ENCODE measurements at regions not wholly inside any gene's neighbourhood (a gene's known extent, or its start where the extent isn't known, plus 50 kb on each side); places are given as distances from the start of the nearest gene placed in this dataset.

DNA sequence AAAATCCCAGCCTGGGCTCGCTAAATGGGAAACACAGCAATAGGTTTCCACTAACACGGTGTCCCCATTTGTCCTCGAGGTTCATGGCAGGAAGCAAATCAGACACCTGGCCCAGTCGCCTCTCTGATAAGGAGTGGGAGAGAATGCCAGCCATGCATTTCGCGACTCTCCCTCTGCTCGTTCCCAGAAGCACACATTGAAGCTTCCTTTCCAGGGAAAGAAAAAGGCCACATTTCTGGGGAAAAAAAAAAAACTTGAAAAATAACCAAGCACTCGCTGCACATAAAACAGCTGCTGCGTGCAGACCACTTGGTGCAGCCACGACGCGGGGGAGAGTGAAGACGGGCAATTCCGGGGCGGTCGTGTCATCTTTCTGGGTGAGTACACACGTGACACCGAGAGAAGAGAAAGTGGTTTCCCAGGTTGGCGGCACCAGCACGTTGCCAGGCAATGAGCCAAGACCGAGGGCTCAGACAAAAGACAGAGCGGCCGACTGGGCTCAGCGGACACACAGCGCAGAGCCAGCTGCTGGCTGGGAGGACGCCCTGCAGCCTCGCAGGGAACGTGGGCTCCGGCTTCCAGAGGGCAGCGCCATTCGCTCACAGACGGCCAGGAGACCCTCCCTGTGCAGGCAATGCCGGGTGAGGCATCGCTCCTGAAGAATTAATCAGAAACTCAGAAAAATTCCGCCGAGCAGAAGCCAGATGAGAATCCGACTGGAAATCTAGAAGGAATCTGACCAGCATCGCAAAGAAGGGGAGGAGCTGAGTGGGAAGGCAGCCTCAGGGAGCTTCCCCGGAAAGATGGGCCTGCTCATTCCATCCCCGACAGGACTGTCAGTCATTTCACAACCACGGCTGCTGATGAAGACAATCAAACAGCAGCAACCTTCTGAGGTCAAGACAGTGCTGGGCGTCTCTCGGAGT is 83.2 kb upstream of the IRS2 start:
- peak overlapping the region; percentile 42 for H3K4me3 ChIP-seq (ENCODE audit: low read depth, low read length)

GRCh38 chr13:109868578-109869311 is 82.4 kb upstream of the IRS2 start:
- DNase-seq (ENCODE audit: low read depth) = no peak
- H3K4me3 ChIP-seq (ENCODE audit: low read depth, low read length) = no peak overlapping the region
- TF ChIP-seq CTCF (conservative IDR thresholded peaks at IDR 0.05; ENCODE audit: low read depth, low read length) = no peak

More for the DNA sequence above, 83.2 kb upstream of the IRS2 start:
- peak; percentile 62 for DNase-seq (ENCODE audit: low read depth)
- peak; percentile 37 for TF ChIP-seq CTCF (conservative IDR thresholded peaks at IDR 0.05; ENCODE audit: low read depth, low read length)

DNA sequence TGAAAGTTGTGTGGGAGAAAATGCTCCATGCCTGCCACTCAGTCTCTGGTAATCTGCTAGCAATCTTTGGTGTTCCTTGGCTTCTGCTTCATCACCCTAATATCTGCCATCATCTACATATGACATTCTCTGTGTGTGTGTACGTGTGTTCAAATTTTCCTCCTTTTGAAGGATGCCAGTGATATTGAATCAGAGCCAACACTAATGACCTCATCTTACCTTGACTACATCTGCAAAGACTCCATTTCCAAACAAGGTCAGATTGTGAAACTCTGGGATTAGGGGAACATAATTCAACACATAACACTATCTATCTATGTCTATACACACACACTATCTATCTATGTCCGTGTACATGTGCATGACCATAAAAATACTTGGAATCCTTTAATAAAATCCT is 81.4 kb upstream of the IRS2 start:
- no peak overlapping the region for H3K4me3 ChIP-seq (ENCODE audit: low read depth, low read length)
- DNase-seq (ENCODE audit: low read depth) = peak; percentile 18
- TF ChIP-seq CTCF (conservative IDR thresholded peaks at IDR 0.05; ENCODE audit: low read depth, low read length) = no peak

DNA sequence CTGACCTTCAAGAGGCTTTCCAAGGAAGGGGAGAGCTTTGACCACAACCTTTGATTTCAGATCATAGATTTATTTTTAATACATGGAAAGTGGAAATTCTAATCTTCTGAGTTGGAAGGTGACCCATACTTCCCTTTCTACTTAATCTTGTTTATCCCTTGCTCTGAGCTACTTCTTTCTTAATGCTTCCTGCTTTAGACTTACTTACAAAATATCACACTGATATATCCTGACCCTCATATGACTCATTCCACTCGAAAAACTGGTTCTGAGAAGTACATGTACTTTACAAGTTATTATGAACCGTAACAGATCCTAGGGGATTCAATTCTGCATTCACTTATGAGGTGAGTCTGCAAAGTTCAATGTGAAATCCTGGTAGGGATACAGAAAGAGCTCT is 76.2 kb upstream of the IRS2 start:
- TF ChIP-seq CTCF (conservative IDR thresholded peaks at IDR 0.05; ENCODE audit: low read depth, low read length) = no peak
- DNase-seq (ENCODE audit: low read depth) = peak; percentile 77

DNA sequence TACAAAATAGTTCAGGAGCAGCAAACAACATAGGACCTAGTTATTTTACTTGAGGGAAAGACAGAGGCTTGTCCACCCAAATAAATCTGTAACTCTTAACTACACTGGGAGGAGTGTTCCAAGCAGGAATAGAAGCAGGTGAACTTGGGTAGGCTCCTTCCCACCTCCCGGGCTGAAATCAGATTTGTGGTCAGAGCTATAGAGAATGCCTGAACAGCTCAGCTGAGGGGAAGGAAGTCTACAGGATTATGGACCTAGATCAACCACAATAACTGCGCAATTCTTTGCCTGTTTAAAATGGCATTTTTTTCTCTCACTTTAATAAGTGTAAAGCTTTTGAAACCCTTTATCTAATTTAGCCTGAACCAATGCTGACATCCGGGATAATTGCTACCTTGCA is 73.5 kb upstream of the IRS2 start:
- no peak for TF ChIP-seq CTCF (conservative IDR thresholded peaks at IDR 0.05; ENCODE audit: low read depth, low read length)
- no peak overlapping the region for H3K4me3 ChIP-seq (ENCODE audit: low read depth, low read length)
- DNase-seq (ENCODE audit: low read depth) = no peak

More for the DNA sequence above, 76.2 kb upstream of the IRS2 start:
- H3K4me3 ChIP-seq (ENCODE audit: low read depth, low read length) = no peak overlapping the region

DNA sequence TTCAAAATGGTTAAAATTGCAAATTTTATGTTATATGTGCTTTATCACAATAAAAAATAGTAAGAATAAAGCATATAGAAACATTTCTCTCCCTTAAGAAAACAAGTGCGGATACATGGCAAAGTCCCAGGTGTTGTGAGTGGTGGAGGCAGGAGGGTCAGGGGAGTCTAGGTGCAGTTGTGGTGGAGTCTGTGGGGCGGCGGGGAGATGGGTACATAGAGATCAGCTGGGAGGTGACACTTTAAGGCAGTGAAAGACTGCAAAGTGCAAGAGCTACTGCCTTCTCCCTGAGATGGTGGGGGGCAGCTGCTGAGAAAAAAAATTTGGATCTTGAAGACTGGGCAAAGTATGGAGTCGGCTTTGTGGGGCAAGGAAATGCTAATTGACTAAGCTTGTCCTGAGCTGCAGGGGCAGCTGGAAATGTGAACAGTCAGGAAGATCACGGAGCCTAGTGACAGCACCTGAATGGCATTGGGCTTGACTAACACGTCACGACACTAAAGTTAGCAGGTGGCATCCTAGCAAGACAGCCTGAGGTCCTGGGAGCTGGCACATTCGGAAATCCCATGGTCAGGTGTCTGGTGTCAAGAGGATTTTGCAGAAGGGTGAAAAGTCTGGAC is 72.9 kb upstream of the IRS2 start:
- no peak for DNase-seq (ENCODE audit: low read depth)
- TF ChIP-seq CTCF (conservative IDR thresholded peaks at IDR 0.05; ENCODE audit: low read depth, low read length) = no peak
- no peak overlapping the region for H3K4me3 ChIP-seq (ENCODE audit: low read depth, low read length)
